ENCODE measurements at regions not wholly inside any gene's neighbourhood (a gene's known extent, or its start where the extent isn't known, plus 50 kb on each side); places are given as distances from the start of the nearest gene placed in this dataset.

DNA sequence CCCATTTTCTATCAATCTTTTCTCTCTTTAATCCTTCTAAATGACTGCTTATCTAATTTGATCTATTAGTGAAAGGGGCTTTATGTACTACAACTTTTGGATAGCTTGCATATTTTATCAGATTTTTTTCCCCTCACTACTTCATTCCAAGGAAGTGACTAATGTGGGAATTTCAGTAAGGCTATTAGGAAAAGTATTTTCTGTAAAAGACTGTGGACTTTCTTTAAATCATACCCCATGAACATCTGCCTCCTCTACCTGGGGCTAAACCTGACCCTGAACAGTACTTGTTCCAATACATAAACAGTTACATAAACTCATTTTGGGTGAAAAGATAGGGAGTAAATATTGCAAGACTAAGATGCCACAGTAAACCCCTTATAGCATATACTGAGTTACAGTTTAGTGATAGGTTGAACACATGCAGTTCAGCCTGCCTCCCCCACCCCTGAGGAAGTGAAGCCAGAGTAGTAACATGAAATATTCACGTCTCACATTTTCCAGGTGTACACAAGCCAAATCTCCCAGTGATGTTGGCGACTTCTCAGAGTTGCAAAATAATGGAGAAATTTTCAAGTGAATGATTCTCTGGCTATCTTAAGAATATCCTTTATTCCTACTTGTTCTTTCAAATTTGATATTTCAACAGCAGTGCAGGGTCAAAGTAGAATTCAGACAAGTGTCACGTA lies 590.9 kb upstream of the ZEB2 start:
- ATAC-seq (ENCODE audit: low FRiP score) (no peak), DNase-seq (ENCODE audit: low spot score) (no peak)
- no peak for TF ChIP-seq CTCF (IDR thresholded peaks at IDR 0.05)

GRCh38 chr2:145108959-145109710 lies 589.2 kb upstream of the ZEB2 start:
- ATAC-seq (ENCODE audit: low FRiP score) (no peak), DNase-seq (ENCODE audit: low spot score) (no peak)
- TF ChIP-seq CTCF (IDR thresholded peaks at IDR 0.05), result no peak

DNA sequence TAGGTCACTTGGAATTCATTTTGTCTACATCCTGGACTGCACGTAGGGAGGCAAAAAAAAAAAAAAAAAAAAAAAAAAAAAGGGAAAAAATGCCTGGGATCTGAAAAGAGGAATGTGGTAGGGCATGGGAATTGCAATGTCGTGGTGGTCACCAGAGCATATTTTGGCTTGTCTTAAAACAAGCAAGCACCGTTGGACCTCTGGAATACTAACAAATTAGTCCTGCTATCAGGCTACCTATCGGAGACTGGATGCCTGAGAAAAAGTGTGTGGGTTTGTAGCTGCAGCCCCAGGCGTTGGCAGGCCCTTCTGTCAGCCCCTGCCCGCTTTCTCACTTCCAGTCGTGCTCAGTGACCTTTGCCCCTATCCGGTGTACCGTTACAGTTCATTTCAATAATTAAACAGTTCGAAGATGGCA lies 588.5 kb upstream of the ZEB2 start:
- no peak for TF ChIP-seq CTCF (IDR thresholded peaks at IDR 0.05)
- ATAC-seq (ENCODE audit: low FRiP score), result no peak

DNA sequence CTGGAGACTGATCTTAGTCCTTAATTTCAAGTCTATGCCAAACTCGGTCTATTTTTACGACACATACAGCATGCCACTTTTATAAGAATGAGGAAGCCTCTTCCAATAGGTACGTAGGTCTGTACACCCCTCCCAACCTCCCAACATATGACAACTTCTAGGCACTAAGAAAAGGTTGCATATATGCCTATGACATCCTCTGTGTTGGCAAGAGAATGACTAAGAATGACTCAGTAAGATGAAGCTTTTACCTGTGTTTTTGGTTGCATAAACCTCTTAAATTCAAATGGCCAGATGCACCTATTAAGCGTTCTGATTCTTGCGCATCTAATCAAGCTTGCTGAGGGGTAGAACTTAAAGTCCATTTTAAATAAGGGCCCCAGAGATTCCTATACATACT lies 586.4 kb upstream of the ZEB2 start:
- no peak for TF ChIP-seq CTCF (IDR thresholded peaks at IDR 0.05)
- no peak for ATAC-seq (ENCODE audit: low FRiP score)

More for the DNA sequence above, 588.5 kb upstream of the ZEB2 start:
- no peak for DNase-seq (ENCODE audit: low spot score)

GRCh38 chr2:145102706-145103105 lies 582.8 kb upstream of the ZEB2 start:
- no peak for TF ChIP-seq CTCF (IDR thresholded peaks at IDR 0.05)
- DNase-seq (ENCODE audit: low spot score), result no peak
- ATAC-seq (ENCODE audit: low FRiP score), result no peak

More for the DNA sequence above, 586.4 kb upstream of the ZEB2 start:
- no peak for DNase-seq (ENCODE audit: low spot score)

- DNase-seq (ENCODE audit: low spot score), result no peak
- no peak for TF ChIP-seq CTCF (IDR thresholded peaks at IDR 0.05)
- no peak for ATAC-seq (ENCODE audit: low FRiP score)
Measured at GRCh38 chr2:145100301-145100700, 580.4 kb upstream of the ZEB2 start.

DNA sequence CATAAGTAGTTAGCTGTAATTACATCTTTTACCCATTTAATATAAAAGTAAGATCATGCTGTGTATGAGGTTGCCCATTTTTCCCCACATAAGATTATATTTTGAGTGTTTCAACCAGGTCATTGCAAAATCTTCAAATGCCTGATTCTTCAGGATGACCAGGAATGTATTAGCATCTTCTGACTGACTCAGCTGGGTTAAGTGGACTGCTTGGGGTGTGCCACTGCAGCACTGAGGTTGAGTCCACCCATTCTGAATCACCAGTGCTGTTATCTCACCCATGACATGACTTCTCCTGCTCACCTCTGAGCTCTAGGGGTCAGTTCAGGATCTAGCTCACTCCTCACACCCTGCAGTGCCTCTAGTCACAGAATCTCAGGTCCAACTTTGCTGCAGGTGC lies 576.7 kb upstream of the ZEB2 start:
- TF ChIP-seq CTCF (IDR thresholded peaks at IDR 0.05), result no peak
- ATAC-seq (ENCODE audit: low FRiP score) (peak; percentile 90), DNase-seq (ENCODE audit: low spot score) (no peak)

Data from omental fat pad (tissue), 3 donors.